HepG2 (cell line): ENCODE measurements at regions not wholly inside any gene's neighbourhood (a gene's known extent, or its start where the extent isn't known, plus 50 kb on each side); places are given as distances from the start of the nearest gene placed in this dataset.

Experiments
- ASH2L ChIP-seq: fragments of 300-600, 200-600 bp; sonication (generic); IDR thresholded peaks from 2 replicates; pipeline ENCODE4 v1.7.0; 2017; ENCODE audit warnings: low read depth, mild to moderate bottlenecking, moderate library complexity, mixed read lengths, low read length; ENCODE audit not compliant: insufficient read length
- CEBPG ChIP-seq: IDR thresholded peaks from 2 replicates; pipeline ENCODE4 v1.6.1; 2016
- DNMT3B ChIP-seq: conservative IDR thresholded peaks from 2 replicates; pipeline ENCODE4 v1.6.1; 2016; ENCODE audit warnings: missing biosample characterization, control low read depth
- ESRRA ChIP-seq: sonication (generic); formaldehyde crosslinking; IDR thresholded peaks from 2 replicates; pipeline ENCODE4 v1.5.1; 2020; ENCODE audit warnings: mild to moderate bottlenecking, low read depth, missing genetic modification reagents
- FOXA3 ChIP-seq: IDR thresholded peaks from 2 replicates; pipeline ENCODE4 v1.6.1; 2016; ENCODE audit warnings: missing genetic modification reagents, missing compliant biosample characterization
- HMG20B ChIP-seq: conservative IDR thresholded peaks from 2 replicates; pipeline ENCODE4 v1.6.1; 2016; ENCODE audit warnings: missing genetic modification reagents, missing compliant biosample characterization
- KLF13 ChIP-seq: sonication (generic); formaldehyde crosslinking; IDR thresholded peaks from 2 replicates; pipeline ENCODE4 v1.4.0; 2020; ENCODE audit warnings: mild to moderate bottlenecking, missing genetic modification reagents
- KLF15 ChIP-seq: sonication (generic); formaldehyde crosslinking; IDR thresholded peaks from 2 replicates; pipeline ENCODE4 v1.8.1; 2023; ENCODE audit warnings: borderline replicate concordance, mild to moderate bottlenecking, inconsistent platforms, missing genetic modification reagents, mixed read lengths
- NR2F1 ChIP-seq, 2 experiments: fragments of 450-650 bp in 1 of 2; formaldehyde crosslinking in 1 of 2; IDR thresholded peaks; 2 replicates each; pipeline versions ENCODE4 v1.5.0 to v1.6.1; 2016 to 2020; ENCODE audit warnings: mild to moderate bottlenecking in 1 of 2, missing compliant biosample characterization in 1 of 2, missing genetic modification reagents in 1 of 2, moderate library complexity in 1 of 2
- RERE ChIP-seq: IDR thresholded peaks from 2 replicates; pipeline ENCODE4 v1.6.1; 2016; ENCODE audit warnings: low read depth, missing genetic modification reagents, missing compliant biosample characterization
- SNAI1 ChIP-seq: sonication (generic); formaldehyde crosslinking; IDR thresholded peaks from 2 replicates; pipeline ENCODE4 v1.5.0; 2020; ENCODE audit warnings: mild to moderate bottlenecking, missing genetic modification reagents, borderline replicate concordance
- TFDP2 ChIP-seq: sonication (generic); formaldehyde crosslinking; IDR thresholded peaks from 2 replicates; pipeline ENCODE4 v1.4.0; 2020; ENCODE audit warnings: missing genetic modification reagents
- ZNF430 ChIP-seq: sonication (generic); formaldehyde crosslinking; IDR thresholded peaks from 2 replicates; pipeline ENCODE4 v1.9.0; 2021; ENCODE audit warnings: mild to moderate bottlenecking, missing genetic modification reagents
- ZNF850 ChIP-seq: sonication (generic); formaldehyde crosslinking; conservative IDR thresholded peaks from 2 replicates; pipeline ENCODE4 v1.9.0; 2021; ENCODE audit warnings: mild to moderate bottlenecking, missing genetic modification reagents
- ZSCAN29 ChIP-seq: sonication (generic); formaldehyde crosslinking; conservative IDR thresholded peaks from 2 replicates; pipeline ENCODE4 v1.4.0; 2020; ENCODE audit warnings: mild to moderate bottlenecking, missing genetic modification reagents
- TF ChIP-seq, protein P1 (sequence below): sonication (generic); formaldehyde crosslinking; IDR thresholded peaks from 2 replicates; pipeline ENCODE4 v1.4.0; 2020; ENCODE audit warnings: mild to moderate bottlenecking, missing genetic modification reagents
- TF ChIP-seq, protein P2 (sequence below): sonication (generic); formaldehyde crosslinking; IDR thresholded peaks from 2 replicates; pipeline ENCODE4 v1.4.0; 2020; ENCODE audit warnings: missing genetic modification reagents, borderline replicate concordance
- TF ChIP-seq, protein P3 (sequence below): sonication (generic); formaldehyde crosslinking; IDR thresholded peaks from 2 replicates; pipeline ENCODE4 v1.4.0; 2020; ENCODE audit warnings: missing genetic modification reagents

DNA sequence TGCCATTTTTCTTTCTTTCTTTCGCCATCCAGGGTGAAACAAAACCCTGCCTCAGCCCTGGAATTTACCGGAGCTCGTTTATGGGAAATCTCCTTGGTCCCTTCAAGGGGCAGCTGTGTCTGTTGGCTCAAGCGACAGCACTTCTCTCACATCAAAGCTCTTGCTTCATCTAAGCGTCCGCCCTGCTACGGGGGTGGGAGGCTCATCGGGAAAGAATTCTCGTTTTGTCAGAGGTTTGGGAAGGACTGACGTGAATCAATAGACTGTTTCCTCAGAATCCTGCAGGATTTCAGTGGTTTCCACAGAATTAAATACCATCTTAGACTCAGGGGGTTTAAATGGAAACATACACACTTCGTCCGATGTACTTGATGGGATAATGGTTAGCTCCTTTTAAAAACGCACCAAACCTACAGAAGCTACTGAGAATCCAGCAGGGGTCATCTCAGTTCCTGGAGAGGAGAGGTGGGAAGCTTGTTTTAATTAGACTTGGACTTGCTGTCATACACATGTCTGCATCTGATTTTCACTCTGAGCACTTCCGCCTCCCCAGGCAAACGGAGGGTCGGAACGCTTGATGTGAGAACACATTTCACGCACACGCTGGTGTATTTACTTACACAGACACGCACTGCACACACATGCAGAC, 91.6 kb downstream of the ASB1 start (continued):
- TF ChIP-seq TFDP2 (CRISPR knock-in tag) (no peak), FOXA3 (CRISPR knock-in tag) (peak; percentile 47; the same call in 1 of the 2 replicates), SNAI1 (CRISPR knock-in tag) (no peak), ZNF430 (CRISPR knock-in tag) (no peak), ZNF850 (CRISPR knock-in tag) (no peak), ASH2L (peak; percentile 24), RERE (CRISPR knock-in tag) (0 out of 2 replicates have a peak, but pooled peaks have one; percentile 32), KLF15 (CRISPR knock-in tag) (no peak), HMG20B (0 out of 2 replicates have a peak, but pooled peaks have one; percentile 19), KLF13 (CRISPR knock-in tag) (no peak), CEBPG (peak; percentile 90), DNMT3B (CRISPR knock-in tag) (no peak), NR2F1 (CRISPR knock-in tag; IDR thresholded peaks at IDR 0.05) (no peak), ESRRA (no peak), ZSCAN29 (CRISPR knock-in tag) (no peak)
- TF ChIP-seq, protein P1, sequence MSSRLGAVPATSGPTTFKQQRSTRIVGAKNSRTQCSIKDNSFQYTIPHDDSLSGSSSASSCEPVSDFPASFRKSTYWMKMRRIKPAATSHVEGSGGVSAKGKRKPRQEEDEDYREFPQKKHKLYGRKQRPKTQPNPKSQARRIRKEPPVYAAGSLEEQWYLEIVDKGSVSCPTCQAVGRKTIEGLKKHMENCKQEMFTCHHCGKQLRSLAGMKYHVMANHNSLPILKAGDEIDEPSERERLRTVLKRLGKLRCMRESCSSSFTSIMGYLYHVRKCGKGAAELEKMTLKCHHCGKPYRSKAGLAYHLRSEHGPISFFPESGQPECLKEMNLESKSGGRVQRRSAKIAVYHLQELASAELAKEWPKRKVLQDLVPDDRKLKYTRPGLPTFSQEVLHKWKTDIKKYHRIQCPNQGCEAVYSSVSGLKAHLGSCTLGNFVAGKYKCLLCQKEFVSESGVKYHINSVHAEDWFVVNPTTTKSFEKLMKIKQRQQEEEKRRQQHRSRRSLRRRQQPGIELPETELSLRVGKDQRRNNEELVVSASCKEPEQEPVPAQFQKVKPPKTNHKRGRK (CRISPR knock-in tag), result no peak
- TF ChIP-seq, protein P2, sequence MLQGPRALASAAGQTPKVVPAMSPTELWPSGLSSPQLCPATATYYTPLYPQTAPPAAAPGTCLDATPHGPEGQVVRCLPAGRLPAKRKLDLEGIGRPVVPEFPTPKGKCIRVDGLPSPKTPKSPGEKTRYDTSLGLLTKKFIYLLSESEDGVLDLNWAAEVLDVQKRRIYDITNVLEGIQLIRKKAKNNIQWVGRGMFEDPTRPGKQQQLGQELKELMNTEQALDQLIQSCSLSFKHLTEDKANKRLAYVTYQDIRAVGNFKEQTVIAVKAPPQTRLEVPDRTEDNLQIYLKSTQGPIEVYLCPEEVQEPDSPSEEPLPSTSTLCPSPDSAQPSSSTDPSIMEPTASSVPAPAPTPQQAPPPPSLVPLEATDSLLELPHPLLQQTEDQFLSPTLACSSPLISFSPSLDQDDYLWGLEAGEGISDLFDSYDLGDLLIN (CRISPR knock-in tag), result no peak
- TF ChIP-seq, protein P3, sequence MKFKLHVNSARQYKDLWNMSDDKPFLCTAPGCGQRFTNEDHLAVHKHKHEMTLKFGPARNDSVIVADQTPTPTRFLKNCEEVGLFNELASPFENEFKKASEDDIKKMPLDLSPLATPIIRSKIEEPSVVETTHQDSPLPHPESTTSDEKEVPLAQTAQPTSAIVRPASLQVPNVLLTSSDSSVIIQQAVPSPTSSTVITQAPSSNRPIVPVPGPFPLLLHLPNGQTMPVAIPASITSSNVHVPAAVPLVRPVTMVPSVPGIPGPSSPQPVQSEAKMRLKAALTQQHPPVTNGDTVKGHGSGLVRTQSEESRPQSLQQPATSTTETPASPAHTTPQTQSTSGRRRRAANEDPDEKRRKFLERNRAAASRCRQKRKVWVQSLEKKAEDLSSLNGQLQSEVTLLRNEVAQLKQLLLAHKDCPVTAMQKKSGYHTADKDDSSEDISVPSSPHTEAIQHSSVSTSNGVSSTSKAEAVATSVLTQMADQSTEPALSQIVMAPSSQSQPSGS (CRISPR knock-in tag), result no peak
